HEK293 (cell line): ENCODE measurements at regions not wholly inside any gene's neighbourhood (a gene's known extent, or its start where the extent isn't known, plus 50 kb on each side); places are given as distances from the start of the nearest gene placed in this dataset.

Source experiments
- CTCF ChIP-seq: fragments of 450-650 bp; formaldehyde crosslinking; IDR thresholded peaks from 2 replicates; pipeline ENCODE4 v1.5.1; 2016; ENCODE audit warnings: missing biosample characterization, missing genetic modification characterization
- PRDM1 ChIP-seq: fragments of 450-650 bp; formaldehyde crosslinking; IDR thresholded peaks from 2 replicates; pipeline ENCODE4; 2016; ENCODE audit warnings: missing biosample characterization, missing genetic modification characterization
- SP2 ChIP-seq: fragments of 450-650 bp; formaldehyde crosslinking; IDR thresholded peaks from 2 replicates; pipeline ENCODE4 v1.5.1; 2016; ENCODE audit warnings: missing biosample characterization, missing genetic modification characterization
- TCF7L2 ChIP-seq: IDR thresholded peaks from 2 replicates; pipeline ENCODE4 v1.6.1; 2011; ENCODE audit warnings: low read depth, mild to moderate bottlenecking, inconsistent platforms, low read length, moderate library complexity, borderline replicate concordance
- TRIM28 ChIP-seq: IDR thresholded peaks from 2 replicates; pipeline ENCODE4 v1.6.1; 2011; ENCODE audit warnings: low read length, control low read depth, borderline replicate concordance
- ZNF146 ChIP-seq: fragments of 450-650 bp; formaldehyde crosslinking; IDR thresholded peaks from 2 replicates; pipeline ENCODE4 v1.5.1; 2016; ENCODE audit warnings: missing biosample characterization, missing genetic modification characterization
- ZNF248 ChIP-seq: fragments of 450-650 bp; formaldehyde crosslinking; IDR thresholded peaks from 2 replicates; pipeline ENCODE4 v1.5.1; 2017; ENCODE audit warnings: missing biosample characterization, missing genetic modification characterization
- ZNF280D ChIP-seq: fragments of 450-650 bp; formaldehyde crosslinking; IDR thresholded peaks from 2 replicates; pipeline ENCODE4 v1.5.1; 2016; ENCODE audit warnings: missing biosample characterization, missing genetic modification characterization
- ZNF354C ChIP-seq: fragments of 450-650 bp; formaldehyde crosslinking; IDR thresholded peaks from 2 replicates; pipeline ENCODE4 v1.5.1; 2016; ENCODE audit warnings: missing biosample characterization, missing genetic modification characterization, low read depth, borderline replicate concordance
- ZNF561 ChIP-seq: fragments of 450-650 bp; IDR thresholded peaks from 2 replicates; pipeline ENCODE4 v1.5.1; 2018; ENCODE audit warnings: missing biosample characterization, missing genetic modification characterization, borderline replicate concordance
- ZSCAN18 ChIP-seq: fragments of 450-650 bp; formaldehyde crosslinking; IDR thresholded peaks from 2 replicates; pipeline ENCODE4 v1.5.1; 2016; ENCODE audit warnings: missing biosample characterization, missing genetic modification characterization

- TF ChIP-seq TCF7L2 (no peak), ZNF280D (tag by site-specific recombination) (no peak), CTCF (no peak), ZNF248 (tag by site-specific recombination) (no peak), ZNF146 (tag by site-specific recombination) (no peak), TRIM28 (no peak), ZNF561 (no peak), ZNF354C (tag by site-specific recombination) (no peak), ZSCAN18 (tag by site-specific recombination) (no peak), SP2 (no peak), PRDM1 (no peak)
Measured at GRCh38 chr2:211181626-211182025, 625.2 kb downstream of the CPS1 start.
